Mononuclear cell (primary cell): ENCODE measurements at regions not wholly inside any gene's neighbourhood (a gene's known extent, or its start where the extent isn't known, plus 50 kb on each side); places are given as distances from the start of the nearest gene placed in this dataset.

Experiments used
- H3K27me3 ChIP-seq: 2 replicates; pipeline ENCODE4 v1.6.0; 2011; ENCODE audit warnings: low read length, control low read depth; ENCODE audit not compliant: insufficient read depth
- H3K4me1 ChIP-seq: 2 replicates; pipeline ENCODE4 v1.5.1; 2011; ENCODE audit warnings: mild to moderate bottlenecking, low read length, control low read depth; ENCODE audit not compliant: insufficient read depth
- H3K4me3 ChIP-seq: 2 replicates; pipeline ENCODE4 v1.5.1; 2011; ENCODE audit warnings: mild to moderate bottlenecking, low read length, moderate library complexity
- H3K9me3 ChIP-seq: 2 replicates; pipeline ENCODE4 v1.5.1; 2011; ENCODE audit warnings: low read depth, mild to moderate bottlenecking, control low read depth, low read length

DNA sequence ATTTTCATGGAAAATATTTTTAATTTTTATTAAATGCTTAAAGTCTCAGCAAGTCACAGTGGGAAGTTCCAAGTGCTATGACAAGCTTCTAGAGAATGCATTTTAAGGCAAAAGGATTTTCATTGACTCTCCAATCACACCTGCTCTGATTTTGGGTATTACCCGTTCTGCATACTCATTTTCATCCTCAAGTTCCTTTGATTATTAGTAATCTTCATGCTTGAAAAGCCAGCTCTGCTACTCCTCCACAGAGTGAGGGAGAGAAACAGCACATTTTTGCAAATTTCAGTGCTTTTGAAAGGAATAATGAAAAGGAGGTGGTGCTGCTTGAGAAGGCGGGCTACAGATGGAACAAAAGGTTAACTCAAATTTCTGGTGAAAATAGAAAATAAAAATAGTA is 450.7 kb downstream of the NSUN3 start:
- no peak overlapping the region for H3K4me3 ChIP-seq
- no peaks in the 10 kb centered on the region for H3K27me3 ChIP-seq
- H3K4me1 ChIP-seq = no peaks in the 10 kb centered on the region
- no peaks in the 10 kb centered on the region for H3K9me3 ChIP-seq

DNA sequence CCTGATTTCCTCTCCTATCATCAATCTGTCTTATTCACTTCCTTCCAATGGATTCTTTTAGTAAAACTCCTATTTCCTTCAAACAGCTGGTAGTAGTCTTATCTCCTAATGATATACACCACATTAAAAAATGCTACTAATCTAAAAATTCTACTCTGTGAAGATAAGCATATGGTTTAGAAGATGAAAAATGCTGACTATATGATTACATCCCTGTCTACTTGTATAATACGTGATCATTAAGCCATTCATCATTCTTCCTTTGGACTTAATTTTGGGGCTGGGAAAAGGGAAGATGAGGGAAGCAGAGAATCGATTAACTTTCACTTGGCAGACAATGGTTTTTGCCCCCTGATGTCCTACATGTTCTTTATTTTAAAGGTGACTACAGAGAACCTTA is 453.1 kb downstream of the NSUN3 start:
- H3K27me3 ChIP-seq = no peaks in the 10 kb centered on the region
- no peaks in the 10 kb centered on the region for H3K9me3 ChIP-seq
- H3K4me1 ChIP-seq = no peaks in the 10 kb centered on the region
- H3K4me3 ChIP-seq = no peak overlapping the region

DNA sequence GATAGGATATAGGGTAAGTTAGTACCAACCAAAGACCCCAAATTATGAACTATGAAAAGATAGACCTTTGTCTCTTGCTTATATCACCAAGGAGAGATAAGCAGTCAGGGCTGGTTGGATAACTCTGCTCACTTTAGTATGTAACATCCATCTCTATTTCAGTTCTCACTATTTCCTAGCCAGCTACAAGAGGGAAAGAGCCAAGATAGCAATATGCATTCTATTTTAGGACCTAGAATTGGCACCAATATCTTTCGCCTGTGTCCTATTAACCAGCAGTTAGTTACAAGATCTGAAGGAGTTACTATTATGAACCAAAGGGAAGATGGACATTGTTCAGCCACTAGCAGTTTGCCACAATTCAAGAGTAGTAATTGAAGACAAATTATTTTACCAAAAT is 457.5 kb downstream of the NSUN3 start:
- Histone ChIP-seq H3K4me1 (no peaks in the 10 kb centered on the region), H3K9me3 (no peaks in the 10 kb centered on the region), H3K27me3 (no peaks in the 10 kb centered on the region), H3K4me3 (no peak overlapping the region)

DNA sequence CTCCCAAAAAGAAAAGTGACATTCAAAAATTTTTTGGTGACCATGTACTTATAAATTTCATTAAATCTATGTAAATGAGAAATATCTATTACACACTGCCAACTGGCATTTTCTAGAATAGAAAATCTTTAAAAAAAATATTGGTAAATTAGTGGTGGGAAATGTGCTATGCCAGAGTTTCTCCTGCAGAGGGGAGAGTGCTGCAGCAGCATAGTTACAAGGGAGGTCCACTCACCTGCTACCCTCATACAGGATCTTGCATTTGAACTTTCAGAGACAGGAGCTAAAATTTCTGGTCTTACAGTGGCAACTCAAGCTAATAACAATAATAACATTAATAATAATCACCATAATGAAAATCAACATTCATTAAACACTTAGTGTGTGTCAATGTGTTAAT is 459.6 kb downstream of the NSUN3 start:
- Histone ChIP-seq H3K4me1 (no peaks in the 10 kb centered on the region), H3K4me3 (no peak overlapping the region), H3K9me3 (no peaks in the 10 kb centered on the region), H3K27me3 (no peaks in the 10 kb centered on the region)

DNA sequence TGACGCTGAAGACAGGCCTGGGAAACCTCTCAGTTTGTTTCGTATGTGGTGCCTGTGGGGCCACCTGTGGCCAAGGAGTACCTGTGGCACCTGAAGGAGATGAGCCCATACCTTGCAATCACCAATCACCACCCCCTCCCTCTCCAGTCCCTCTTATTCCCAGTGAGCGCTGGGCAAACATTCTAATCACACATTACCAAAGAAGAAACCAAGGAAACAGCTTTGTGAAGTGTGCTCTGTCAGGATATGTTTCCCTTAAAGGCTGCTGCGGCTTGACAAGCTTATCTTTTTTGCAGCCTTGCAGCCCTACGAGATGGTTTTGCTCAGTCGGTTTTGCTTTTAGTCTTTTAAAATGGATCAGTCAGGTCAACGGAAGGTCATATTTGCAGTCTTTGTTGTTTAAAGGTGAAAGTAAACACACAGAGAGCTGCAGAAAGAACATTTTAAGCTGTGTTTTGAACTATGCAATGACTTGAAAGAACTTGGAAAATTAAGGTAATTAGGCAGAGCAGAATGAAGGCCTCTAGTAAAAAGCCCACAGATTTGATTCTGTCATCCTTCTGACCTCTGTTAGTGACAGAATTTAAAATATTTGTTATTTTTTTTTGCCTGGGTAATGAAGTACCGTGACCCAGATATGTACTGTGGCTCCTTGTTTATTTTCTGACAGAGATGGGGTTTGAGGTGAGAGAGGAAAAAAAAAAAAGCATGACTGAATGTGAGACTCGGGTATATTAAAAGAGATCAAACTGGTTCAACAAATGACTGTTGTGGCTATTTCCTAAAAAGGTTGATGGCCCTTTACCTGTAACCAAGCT is 461.4 kb downstream of the NSUN3 start:
- Histone ChIP-seq H3K9me3 (no peaks in the 10 kb centered on the region), H3K27me3 (no peaks in the 10 kb centered on the region), H3K4me3 (no peak overlapping the region), H3K4me1 (no peaks in the 10 kb centered on the region)

DNA sequence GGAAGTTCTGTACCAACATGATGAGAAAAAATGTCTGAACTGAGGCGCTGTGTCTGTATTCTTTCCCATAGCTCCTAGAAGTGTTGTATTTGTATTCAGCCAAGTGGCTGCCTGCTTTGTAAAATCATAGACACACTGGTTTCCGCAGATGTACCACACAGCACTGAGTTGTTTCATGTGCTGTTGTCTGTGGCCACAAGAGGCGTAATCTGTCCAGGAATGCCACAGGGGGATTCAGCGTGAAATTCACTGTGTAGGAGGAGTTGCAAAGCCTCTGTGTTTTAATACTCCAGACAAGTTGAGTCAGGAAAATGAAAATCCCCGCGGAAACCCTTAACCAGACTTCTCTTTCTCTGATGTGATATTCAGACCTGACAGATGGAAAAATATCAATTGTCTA is 462.2 kb downstream of the NSUN3 start:
- Histone ChIP-seq H3K4me1 (no peaks in the 10 kb centered on the region), H3K9me3 (no peaks in the 10 kb centered on the region), H3K4me3 (no peak overlapping the region), H3K27me3 (no peaks in the 10 kb centered on the region)

DNA sequence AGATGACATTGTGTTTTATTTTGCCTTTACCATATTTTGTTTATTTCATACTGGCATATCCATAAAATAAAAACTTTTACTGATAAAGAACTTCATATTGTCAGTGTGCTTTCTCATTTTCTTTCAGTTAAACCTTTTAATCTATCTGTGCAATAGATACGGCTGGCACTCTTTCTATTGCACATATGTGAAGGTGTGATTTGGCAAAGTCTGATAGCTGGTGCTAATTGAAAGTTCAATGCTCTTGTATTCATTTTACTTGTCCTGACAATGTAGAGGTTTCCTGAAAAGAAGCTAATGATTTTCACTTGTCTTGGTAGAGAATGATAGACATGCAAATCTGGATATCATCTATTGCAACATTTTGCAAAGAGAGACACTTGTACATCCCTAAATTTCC is 467.0 kb downstream of the NSUN3 start:
- Histone ChIP-seq H3K27me3 (no peaks in the 10 kb centered on the region), H3K4me1 (no peaks in the 10 kb centered on the region), H3K4me3 (no peak overlapping the region), H3K9me3 (no peaks in the 10 kb centered on the region)

DNA sequence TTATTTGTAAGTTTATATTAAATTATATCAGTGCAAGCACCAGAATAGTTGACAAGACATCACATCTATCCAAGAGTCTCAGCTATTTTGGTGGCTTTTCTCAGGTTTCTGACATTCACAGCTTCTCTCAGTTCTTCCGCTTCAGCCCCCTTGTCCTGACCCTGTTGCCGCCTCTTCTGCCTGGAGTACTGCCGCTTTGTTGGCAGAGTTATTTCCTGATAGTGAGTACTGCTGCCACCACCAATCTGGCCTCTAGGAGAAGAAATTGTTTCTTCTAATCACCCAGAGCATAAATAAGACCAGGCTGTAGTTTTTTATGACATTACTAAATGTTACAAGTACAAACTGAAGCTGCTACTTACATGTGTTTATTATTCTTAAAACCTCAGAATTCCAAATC is 470.1 kb downstream of the NSUN3 start:
- Histone ChIP-seq H3K27me3 (no peaks in the 10 kb centered on the region), H3K4me3 (no peak overlapping the region), H3K9me3 (no peaks in the 10 kb centered on the region), H3K4me1 (no peaks in the 10 kb centered on the region)

DNA sequence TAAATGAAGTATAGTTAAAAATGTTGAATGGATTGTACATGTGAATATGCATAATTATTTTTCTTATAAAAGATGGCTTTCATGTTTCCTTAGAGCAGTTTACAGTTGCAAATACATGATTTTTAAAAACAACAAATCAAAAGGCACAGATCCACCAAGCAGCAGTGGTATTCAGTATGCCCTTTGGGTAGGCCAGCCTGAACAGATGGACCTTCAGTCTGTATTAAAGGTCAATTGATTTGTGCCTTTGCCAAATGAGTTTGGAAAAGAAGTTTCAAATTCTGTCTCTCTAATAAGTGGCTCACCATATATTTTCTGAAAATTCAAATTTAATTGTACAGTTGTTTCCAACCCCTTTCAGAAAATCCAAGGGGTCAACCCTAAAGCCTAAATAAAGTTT is 477.1 kb downstream of the NSUN3 start:
- H3K4me3 ChIP-seq = no peak overlapping the region
- H3K27me3 ChIP-seq = no peaks in the 10 kb centered on the region
- H3K4me1 ChIP-seq = no peaks in the 10 kb centered on the region
- no peaks in the 10 kb centered on the region for H3K9me3 ChIP-seq

DNA sequence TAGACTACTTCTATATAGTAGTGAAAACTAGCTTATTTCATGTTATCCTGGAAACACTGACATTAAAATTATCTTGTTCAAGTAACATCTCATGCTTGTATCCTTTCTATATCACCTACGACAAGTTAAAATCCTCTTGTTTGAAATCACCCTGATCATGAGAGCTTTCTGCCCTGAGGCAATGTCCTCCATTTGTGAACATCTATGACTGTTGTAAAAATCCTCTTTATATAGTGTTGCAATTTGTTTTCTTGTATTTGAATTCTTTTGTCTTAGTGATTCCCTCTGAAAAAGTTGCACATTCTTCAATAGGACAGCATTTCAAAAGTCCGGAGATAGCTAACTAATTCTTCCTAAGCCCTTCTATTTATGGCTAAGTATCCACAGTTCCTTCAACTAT is 480.3 kb downstream of the NSUN3 start:
- H3K4me3 ChIP-seq = no peak overlapping the region

DNA sequence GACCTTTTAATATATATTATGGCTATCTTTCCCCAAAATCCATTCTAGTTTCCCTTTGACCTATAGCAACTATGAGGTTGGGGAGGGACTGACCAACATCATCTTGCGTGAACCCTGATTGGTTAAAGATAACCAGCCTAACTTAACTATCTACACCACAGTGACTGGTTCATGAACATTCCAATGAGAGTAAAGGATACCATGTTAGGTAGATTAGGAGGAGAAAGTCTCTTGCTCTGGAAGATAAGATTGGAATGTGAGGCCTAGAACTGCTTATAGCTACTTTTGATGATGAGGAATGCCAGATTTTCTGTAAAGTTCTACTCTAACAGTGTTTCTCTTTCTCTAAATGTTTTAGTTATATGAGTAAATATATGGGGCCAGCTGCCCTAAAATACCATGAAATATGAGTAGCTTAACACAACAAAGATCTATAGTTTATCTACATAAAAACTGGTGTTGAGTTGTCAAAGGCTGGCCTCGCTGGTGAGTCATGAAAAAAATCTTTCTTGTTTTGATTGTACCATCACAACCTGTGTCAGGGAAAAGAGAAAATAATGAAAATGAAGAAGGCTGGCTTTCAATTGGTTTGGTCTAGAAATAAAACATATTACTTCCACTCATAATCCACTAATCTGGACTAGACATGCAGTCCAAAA is 481.4 kb downstream of the NSUN3 start:
- no peaks in the 10 kb centered on the region for H3K4me1 ChIP-seq
- no peak overlapping the region for H3K4me3 ChIP-seq
- no peaks in the 10 kb centered on the region for H3K9me3 ChIP-seq
- no peaks in the 10 kb centered on the region for H3K27me3 ChIP-seq

More for the DNA sequence above, 480.3 kb downstream of the NSUN3 start:
- H3K9me3 ChIP-seq = no peaks in the 10 kb centered on the region
- H3K27me3 ChIP-seq = no peaks in the 10 kb centered on the region
- H3K4me1 ChIP-seq = no peaks in the 10 kb centered on the region

DNA sequence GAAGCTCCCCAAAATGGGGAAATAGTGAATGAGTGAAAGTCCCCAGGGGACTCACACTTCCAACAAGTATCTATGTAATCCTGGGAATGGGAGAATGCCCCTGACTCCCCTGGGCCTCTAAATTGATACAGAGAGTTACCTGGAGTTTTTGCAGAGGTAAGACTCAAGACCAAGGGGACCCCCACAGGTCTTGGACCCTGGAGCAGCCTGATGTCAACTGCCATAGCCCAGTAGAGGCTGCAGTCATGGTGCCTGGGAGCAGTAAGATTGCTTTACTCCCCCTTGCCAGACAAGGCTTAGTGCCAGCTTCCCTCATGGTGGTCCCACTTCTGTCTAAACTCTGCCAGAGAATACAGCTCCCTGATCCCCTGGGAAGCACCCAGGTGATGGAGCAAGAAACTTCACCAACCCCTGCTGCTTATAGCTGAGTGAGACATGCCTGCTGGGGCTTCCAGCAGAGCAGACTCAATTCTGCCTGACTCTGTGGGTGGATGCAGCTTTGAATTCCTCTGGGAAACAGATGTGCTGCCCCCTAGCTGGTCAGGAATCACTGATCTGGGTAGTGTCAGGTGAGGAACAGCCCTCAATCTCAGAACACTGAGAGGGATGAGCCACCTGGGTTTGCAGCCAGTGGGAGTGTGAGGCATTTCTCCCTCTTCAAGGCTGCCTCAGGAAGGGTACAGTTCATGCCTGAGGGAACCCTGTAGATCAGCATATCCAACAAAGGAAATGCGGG is 485.9 kb downstream of the NSUN3 start:
- Histone ChIP-seq H3K27me3 (no peaks in the 10 kb centered on the region), H3K4me1 (no peaks in the 10 kb centered on the region), H3K4me3 (no peak overlapping the region)

DNA sequence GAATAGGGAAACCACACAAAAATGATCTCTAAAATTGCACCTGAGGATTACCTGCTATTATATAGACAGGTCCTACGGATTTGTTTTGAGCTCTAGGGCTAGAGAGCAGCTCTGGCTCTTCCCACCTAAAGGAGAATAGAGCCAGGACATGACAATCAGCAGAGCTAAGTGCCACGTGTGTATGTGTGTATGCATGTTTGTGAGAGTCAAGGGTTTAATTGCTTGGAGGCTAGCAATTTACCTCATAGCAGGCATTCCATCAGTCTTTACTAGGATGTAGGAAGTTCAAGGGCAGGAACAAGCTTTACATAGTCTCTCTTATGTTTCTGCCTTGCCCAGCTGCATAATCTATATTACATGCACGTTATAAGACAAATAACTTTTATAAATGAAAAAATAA is 498.2 kb downstream of the NSUN3 start:
- H3K27me3 ChIP-seq = no peaks in the 10 kb centered on the region
- H3K4me1 ChIP-seq = no peaks in the 10 kb centered on the region
- H3K9me3 ChIP-seq = no peaks in the 10 kb centered on the region
- no peak overlapping the region for H3K4me3 ChIP-seq

More for the DNA sequence above, 485.9 kb downstream of the NSUN3 start:
- H3K9me3 ChIP-seq = no peaks in the 10 kb centered on the region

DNA sequence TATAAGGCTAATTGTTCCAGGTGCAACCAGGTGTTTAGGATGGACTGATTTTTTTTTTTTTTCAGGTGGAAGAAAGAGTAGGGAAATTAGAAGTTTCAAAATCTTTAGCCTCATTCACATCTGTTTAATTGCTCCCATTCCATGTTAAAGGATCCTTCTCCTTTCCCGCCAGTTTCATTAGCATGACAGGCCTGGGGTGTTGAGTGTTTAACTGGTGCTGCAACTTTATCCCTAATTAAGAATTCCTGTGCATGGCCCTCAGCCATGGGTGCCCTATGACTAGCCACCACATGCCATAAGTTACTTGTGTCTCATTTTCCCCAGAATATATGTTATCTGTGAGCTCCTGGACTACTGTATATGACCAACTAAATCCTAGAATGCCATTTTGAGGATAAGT is 501.4 kb downstream of the NSUN3 start:
- Histone ChIP-seq H3K9me3 (no peaks in the 10 kb centered on the region), H3K4me3 (no peak overlapping the region), H3K27me3 (no peaks in the 10 kb centered on the region), H3K4me1 (no peaks in the 10 kb centered on the region)

DNA sequence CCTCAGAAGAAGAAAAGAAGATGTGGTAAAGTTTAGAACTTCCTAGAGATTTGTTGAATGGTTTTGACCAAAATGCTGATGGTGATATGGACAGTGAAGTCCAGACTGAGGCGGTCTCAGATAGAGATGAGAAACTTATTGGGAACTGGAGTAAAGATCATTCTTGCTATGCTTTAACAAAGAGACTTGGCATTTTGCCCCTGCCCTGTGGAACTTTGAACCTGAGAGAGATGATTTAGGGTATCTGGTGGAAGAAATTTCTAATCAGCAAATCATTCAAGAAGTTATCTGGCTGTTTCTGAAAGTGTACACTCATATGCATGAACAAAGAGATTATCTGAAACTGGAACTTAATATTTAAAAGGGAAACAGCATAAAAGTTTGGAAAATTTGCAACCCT is 505.2 kb downstream of the NSUN3 start:
- Histone ChIP-seq H3K27me3 (no peaks in the 10 kb centered on the region), H3K9me3 (no peaks in the 10 kb centered on the region)

More for the DNA sequence above, 505.2 kb downstream of the NSUN3 start:
- H3K4me1 ChIP-seq = no peaks in the 10 kb centered on the region
- no peak overlapping the region for H3K4me3 ChIP-seq
